HG03575 (cell line): ENCODE measurements at regions not wholly inside any gene's neighbourhood (a gene's known extent, or its start where the extent isn't known, plus 50 kb on each side); places are given as distances from the start of the nearest gene placed in this dataset.
"Not testable (repeated sequence)": the region's sequence is repeated elsewhere in the genome, so short reads cannot be mapped to it uniquely, and the experiment has no call there.

Experiments
- ATAC-seq: cut with Tn5 transposase; IDR thresholded peaks from one replicate; pipeline ENCODE4 v1.9.1; 2021; ENCODE audit not compliant: unreplicated experiment, insufficient number of reproducible peaks, low FRiP score; ENCODE audit errors: extremely low read depth

DNA sequence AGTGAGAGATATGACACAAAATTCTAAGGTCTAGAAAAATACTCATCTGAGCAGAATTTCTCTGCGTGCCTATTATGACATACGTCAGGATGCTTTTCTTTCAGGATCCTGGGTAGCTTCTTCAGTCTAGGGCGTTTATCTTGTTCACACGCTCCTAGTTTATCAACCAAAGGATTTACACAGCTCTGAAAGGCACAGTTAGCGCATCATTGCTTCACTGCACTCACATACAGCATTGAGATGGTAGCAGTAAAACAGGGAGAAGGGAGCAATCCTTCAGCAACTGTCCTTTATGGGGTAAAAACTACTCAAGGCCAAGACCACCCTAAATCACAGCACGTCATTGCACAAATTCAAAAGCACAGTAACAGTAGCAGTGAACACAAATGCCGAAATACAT, 222.8 kb downstream of the SUCLG1 start:
- no peak for ATAC-seq

GRCh38 chr2:84234103-84234502, 225.0 kb downstream of the SUCLG1 start:
- ATAC-seq, result no peak

DNA sequence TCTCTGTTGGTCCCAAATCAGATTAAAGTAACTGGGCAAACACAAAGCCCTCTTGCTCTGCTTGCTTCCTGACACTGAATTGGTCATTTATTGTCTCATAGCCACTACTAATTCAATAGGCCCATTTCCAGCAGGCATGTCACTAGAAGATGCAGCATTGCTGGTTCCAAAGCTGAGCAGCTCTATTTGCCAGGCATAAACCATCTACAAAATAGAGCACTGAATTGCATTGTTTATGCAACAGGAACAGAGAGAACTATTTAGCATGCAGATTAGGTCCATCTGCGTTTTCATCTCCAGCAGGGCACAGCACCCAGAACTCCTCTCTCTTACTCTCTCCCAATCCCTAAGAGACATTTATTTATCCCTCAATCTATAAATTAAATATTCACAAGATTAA, 227.6 kb downstream of the SUCLG1 start:
- ATAC-seq, result no peak

GRCh38 chr2:84224121-84224520, 235.0 kb downstream of the SUCLG1 start:
- no peak for ATAC-seq

DNA sequence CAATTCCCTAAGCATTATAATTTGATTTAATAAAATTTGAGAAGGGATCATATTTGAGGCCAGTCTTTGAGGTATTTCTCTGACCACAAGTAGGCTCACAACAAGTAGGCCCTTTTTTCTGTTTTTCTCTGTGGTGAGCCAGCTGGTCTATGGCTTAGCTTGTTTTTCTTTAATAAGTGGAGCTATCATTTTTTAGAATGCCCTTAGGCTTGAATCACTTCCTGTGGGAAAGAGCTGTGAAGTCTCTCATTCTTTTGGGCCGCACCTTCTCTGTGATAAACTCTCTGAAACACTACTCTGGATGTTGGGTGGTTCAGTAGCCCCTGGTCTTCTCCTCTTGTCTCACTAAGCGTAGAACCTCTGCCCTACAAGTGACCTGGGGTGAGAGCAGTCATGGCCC, 235.9 kb downstream of the SUCLG1 start:
- no peak for ATAC-seq

DNA sequence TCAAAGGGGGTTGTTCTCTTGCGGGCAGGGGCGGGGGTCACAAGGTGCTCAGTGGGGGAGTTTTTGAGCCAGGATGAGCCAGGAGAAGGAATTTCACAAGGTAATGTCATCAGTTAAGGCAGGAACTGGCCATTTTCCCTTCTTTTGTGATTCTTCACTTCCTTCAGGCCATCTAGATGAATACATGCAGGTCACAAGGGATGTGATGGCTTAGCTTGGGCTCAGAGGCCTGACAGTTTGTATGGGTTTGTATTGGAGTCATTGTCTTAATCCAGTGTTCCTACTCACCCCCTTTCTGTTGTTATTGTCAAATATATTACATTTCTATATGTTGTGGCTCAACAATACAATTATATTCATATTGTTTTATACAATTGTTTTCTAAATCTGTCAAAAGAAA, 238.0 kb downstream of the SUCLG1 start:
- ATAC-seq, result not testable (repeated sequence)

- no peak for ATAC-seq
These were observed 241.6 kb downstream of the SUCLG1 start for GRCh38 chr2:84217456-84217855.

DNA sequence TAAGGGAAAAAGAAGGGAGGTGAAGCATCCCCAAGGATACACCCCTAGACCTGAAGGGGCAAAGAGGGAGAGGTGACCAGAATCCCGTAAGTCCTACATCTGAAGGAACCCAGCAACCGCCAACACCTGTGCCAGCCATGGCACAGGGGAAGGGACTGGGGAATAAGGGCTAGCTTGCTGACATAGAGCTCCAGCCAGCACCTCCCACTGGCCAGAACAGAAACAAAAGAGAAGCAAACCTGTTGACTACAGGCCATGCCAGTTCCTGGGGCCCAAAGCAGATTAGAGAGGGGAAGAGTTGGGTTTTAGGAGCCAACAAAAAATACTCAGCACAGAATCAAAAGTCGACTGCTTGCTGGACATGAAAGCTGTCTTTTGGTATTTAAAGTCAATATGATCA, 244.6 kb downstream of the SUCLG1 start:
- no peak for ATAC-seq

GRCh38 chr2:84212611-84213314, 246.3 kb downstream of the SUCLG1 start:
- ATAC-seq, result peak; percentile 86

GRCh38 chr2:84209941-84210340, 249.1 kb downstream of the SUCLG1 start:
- no peak for ATAC-seq

DNA sequence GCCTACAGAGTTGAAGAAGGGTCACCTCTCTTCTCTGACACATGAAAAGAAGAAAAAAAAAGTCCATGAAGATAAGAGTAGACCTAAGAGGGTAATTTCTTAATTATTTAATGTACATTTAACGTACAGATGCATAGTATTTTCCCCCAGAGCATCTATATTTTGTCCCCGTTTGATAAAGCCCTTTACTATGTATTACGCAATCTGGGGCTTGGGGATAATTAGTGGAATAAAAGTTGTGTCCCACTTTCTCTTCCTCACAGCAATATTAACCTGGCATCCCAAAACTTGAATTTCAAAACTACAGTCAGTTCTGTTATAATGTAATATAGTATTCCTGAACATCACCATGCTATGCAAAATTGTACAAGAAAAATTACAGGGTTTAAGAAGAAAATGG, 254.1 kb downstream of the SUCLG1 start:
- ATAC-seq, result no peak

GRCh38 chr2:84202166-84202565, 256.9 kb downstream of the SUCLG1 start:
- no peak for ATAC-seq

- no peak for ATAC-seq
These were observed 257.9 kb downstream of the SUCLG1 start for GRCh38 chr2:84201158-84201557.

- ATAC-seq, result no peak
These were observed 261.2 kb downstream of the SUCLG1 start for GRCh38 chr2:84197901-84198300.

DNA sequence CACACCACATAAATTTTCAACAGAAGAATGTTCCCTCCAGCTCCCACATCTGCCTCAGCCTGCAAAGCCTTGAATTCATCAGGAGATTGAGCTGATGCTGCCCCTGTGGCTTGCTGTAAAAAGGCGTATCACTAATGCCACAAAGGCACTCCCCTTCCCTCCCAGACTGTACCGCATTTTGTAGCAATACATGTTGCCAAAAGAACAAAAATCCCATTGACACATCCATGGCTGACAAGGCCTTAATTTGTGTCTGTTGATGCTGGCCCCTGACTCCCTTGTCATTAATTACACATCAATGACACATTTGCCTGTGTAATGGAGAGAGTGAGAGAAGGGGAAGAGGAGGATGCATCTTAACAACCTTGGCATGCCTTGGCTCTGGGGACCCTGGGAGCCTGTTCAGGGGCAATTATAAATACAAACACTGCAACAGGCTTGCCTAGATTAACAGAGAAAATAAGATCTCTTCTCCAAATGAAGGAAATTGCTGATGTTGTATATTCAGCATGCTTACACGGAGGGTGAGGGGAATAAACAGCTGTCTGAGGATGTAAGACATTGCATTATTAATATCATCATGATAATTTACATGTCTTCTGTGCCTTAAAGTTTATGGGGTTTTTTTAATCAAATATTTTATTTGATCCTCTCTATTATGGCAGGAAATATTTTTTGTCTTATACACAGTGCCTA, 264.0 kb downstream of the SUCLG1 start:
- ATAC-seq, result no peak

DNA sequence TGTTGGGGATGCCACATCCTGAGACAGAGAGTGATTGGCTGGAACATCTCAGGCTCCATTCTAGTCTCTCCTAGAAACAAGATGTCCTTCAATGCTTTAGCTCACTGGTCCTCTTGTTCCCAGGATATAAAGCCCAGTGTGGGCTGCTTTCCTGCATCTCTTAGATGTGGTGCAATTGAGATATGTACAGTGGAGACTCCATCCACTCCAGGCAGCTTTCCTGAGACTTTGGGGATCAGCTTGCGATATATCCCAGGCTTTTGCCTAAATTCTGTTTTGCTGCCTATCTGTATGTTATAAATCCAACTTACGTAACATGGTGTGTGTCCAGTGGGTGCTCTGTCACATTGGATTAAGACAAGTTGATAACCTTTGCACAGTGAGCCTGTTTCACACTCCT, 264.9 kb downstream of the SUCLG1 start:
- no peak for ATAC-seq

- no peak for ATAC-seq
These were observed 271.8 kb downstream of the SUCLG1 start for GRCh38 chr2:84187258-84187657.

DNA sequence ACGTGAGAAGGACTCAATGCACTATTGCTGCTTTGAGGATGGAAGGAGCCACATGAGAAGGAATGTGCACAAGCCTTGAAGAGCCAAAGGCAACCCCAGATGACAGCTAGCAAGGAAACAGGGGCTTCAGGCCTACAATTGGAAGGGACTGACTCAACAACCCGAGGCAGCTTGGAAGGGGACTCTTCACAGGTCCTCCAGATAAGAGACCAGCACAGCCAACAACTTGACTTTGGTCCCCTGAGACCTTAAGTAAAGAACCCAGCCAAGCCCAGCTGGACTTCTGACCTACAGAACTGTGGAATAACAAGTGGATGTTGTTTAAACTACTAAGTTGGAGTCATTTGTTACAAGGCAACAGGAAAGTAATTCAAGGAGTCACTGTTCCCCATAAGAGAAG, 277.2 kb downstream of the SUCLG1 start:
- no peak for ATAC-seq

DNA sequence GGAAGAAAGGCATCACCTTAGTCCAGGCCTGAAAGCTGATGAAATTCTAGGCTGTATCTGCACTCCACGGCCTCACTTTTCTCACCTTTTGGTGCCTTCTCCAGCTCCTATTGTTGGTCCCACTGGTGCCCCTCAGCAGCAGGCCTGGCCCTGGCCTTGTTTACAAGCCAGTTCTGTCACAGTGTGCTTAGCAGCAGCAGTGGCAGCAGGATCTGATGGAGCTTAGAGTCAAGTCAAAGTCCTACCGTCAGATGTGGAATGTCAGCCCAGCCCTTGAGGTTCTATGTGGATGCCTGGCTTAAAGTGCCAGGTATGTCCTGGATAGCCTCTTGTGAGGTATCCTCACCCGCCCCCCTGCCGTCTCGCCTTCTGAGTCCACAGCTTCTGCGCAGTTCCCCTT, 281.3 kb downstream of the SUCLG1 start:
- no peak for ATAC-seq

GRCh38 chr2:84175970-84176369, 283.1 kb downstream of the SUCLG1 start:
- no peak for ATAC-seq

- no peak for ATAC-seq
These were observed 283.7 kb downstream of the SUCLG1 start for GRCh38 chr2:84175340-84175739.
